MM.1S (cell line): ENCODE measurements at regions not wholly inside any gene's neighbourhood (a gene's known extent, or its start where the extent isn't known, plus 50 kb on each side); places are given as distances from the start of the nearest gene placed in this dataset.

Experiments
- CTCF ChIP-seq: fragments of 300-600 bp; sonication (generic); IDR thresholded peaks from 2 replicates; pipeline ENCODE4 v1.5.1; 2016; ENCODE audit warnings: antibody characterized with exemption, low read length, mixed read lengths
- EZH2 ChIP-seq: fragments of 300-600 bp; sonication (generic); optimal IDR thresholded peaks from 2 replicates; pipeline ENCODE3; 2017; ENCODE audit warnings: low read depth, mild to moderate bottlenecking, antibody characterized with exemption, low read length, mixed read lengths
- EZH2phosphoT487 ChIP-seq: fragments of 300-600 bp; sonication (generic); IDR thresholded peaks from 2 replicates; pipeline ENCODE4 v1.6.1; 2018; ENCODE audit warnings: antibody characterized with exemption, low read length

- TF ChIP-seq CTCF (no peak), EZH2phosphoT487 (no peak), EZH2 (no peak)
Measured at GRCh38 chr18:78904179-78904531, 75.5 kb upstream of the SALL3 start.
